Activated CD8-positive, alpha-beta memory T cell treated with anti-CD3 and anti-CD28 coated beads for 36 hours (primary cell): ENCODE measurements at regions not wholly inside any gene's neighbourhood (a gene's known extent, or its start where the extent isn't known, plus 50 kb on each side); places are given as distances from the start of the nearest gene placed in this dataset.

Experiments used
- CTCF ChIA-PET: fragments of 350-600 bp; sonication (Branson Sonifier 250); formaldehyde crosslinking; loops from one replicate; lab custom pipeline; 2021; ENCODE audit warnings: antibody characterized with exemption; lab: Charles Lee
- POLR2A ChIA-PET: fragments of 350-600 bp; sonication (Branson Sonifier 250); formaldehyde crosslinking; loops from one replicate; lab custom pipeline; 2021; ENCODE audit warnings: antibody characterized with exemption; lab: Charles Lee

DNA sequence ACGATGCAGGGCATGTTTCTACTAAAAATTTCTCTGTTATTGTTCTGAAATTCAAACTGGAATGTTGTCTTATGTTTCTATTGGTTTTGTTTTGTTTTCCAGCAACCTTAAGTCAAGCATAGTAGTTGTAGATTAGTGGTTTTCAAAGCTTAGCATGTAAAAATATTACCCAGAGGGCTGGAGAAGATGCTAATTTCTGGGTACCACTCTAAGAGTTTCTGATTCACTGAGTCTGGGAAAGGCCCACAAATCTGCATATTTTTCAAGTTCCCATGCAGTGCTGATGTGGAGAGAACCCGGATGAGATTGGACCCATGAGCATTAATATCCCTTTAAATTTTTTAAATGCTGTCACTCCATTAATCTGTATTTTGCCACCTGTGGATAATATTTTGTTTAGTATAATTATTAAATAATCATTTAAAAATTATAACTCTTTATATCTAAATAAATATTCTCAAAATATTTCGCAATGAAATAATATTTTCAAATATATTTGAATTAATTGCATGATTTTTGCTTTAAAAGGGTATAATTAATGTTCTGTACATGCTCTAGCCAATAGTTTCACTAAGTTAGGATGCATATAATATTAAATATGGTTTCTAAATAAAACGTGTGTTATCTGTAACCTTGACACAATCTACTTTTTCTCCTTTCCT is 1274.7 kb upstream of the CADM2 start:
- ChIA-PET POLR2A (no interaction called here), CTCF (no interaction called here)

DNA sequence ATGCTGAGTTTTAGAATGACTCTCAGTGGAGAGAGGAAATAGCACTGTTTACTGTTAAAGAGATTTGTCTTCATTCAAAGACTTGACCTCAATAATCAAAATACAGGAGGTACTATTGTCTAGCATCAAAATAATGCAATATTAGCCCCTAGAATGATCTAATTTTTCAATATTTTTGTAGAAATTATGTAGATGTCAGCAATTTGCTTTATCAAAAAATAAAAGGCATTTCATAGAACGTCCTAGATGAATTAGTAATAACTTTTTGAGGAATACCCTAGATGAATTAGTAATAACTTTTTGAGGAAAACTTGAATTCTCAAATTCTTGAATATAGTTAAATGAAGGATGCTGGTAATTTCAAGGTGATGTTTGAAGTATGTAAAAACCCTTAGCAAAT is 1252.1 kb upstream of the CADM2 start:
- ChIA-PET CTCF (no interaction called here), POLR2A (no interaction called here)

DNA sequence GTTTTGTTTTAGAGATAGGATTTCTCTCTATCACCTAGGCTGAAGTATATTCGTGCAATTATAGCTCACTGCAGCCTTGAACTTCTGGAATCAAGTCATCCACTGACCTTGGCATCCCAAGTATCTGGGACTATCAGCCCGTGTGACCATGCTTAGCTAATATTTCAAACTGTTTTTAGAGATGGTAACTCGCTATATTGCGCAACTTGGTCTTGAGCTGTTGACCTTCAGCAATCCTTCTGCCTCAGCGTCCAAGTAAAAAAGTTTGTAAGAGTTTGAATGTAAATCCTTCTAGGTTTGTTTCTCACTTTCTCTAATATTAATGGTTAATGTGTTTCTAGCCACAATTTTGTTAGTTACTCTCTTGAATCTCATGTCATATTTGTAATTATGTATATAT is 1243.5 kb upstream of the CADM2 start:
- CTCF ChIA-PET = no interaction called here
- POLR2A ChIA-PET = no interaction called here

DNA sequence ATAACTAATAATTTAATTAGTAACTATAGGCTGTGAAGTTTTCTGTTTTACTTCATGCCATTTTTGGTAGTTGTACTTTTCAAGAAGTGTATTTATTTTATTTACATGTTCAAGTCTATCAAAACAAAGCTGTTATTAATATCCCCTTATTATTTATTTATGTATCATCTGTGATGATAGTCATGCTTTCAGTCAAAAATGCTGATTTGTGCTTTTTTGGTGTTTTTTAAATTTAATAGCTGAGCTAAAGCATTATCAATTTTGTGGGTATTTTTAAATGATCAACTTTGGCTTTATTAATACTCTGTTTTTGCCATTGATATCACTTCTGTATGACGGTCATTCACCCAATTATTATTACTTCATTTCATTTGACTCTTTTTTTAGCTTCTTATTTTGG is 1229.2 kb upstream of the CADM2 start:
- ChIA-PET POLR2A (no interaction called here), CTCF (no interaction called here)

DNA sequence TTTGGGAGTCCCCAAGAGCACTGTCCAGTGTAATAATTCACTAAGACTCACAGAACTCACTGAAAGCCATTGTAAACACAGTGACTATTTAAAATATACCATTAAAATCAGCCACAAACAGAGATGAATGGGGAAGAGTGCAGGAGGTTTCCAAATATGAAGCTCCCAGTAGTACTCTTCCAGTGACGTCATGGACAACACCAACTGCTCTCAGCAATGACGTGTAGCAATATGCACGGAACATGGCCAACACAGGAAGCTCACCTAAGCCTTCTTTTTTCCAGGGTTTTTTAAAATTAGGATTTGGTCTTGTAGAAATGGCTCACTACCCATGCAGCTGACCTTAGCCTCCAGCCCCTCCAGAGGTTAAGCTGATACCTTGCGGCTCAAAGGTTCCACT is 1224.1 kb upstream of the CADM2 start:
- ChIA-PET CTCF (no interaction called here), POLR2A (no interaction called here)

DNA sequence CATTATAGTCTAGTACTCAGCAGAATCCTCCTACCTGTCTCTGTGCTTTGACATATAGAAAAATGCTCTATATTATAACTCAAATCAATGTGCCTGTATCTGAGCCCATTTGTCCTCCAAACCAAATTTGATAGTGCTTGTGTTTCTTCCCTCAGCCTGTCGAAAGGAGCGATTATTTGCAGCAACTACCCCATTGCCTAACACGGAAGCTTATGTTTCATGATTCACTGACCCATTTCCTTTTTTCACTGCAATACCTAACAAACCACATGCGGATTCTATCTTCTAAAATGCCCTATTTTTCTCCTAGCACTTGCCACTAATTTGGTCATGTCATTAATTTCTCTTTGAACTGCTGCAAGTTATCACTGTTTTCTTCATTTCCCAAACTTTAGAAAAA is 1220.6 kb upstream of the CADM2 start:
- POLR2A ChIA-PET = no interaction called here
- CTCF ChIA-PET = no interaction called here

DNA sequence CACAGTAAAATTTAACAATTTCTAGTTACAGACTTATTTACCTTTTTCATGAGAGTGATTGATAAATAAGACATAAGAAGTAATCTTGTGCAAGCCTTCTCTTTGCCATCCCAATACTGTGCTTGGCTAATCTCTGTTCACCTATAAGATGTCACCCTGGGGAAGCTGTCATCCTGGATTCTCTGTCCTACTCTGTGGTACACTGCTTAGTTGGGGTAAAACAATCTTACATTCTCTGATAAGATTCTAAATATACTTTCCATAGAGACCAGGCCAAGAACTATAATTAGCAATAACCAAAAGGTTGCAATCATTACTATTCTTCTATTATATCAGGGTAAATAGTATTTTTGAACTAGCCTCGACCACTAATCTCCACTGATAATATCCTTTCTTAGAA is 1218.3 kb upstream of the CADM2 start:
- ChIA-PET POLR2A (no interaction called here), CTCF (no interaction called here)

DNA sequence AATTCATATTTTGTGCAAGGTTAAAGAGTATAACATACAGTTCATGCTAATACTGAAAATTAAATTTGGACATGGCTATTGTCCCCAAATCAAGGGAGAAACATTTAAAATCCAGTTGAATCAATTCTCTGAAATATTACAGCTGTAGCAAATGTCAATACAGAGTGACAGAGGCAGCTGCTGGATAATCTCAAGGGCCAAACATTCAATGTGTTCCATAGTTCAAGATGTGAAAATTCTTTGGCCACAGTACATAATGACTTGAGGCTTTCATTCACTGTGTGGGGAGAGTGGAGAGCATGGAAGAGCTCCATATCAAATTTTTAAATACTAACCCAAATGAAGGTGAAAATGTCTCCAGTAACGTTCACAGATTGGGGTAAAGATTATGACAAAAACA is 1192.8 kb upstream of the CADM2 start:
- CTCF ChIA-PET = no interaction called here
- POLR2A ChIA-PET = no interaction called here

DNA sequence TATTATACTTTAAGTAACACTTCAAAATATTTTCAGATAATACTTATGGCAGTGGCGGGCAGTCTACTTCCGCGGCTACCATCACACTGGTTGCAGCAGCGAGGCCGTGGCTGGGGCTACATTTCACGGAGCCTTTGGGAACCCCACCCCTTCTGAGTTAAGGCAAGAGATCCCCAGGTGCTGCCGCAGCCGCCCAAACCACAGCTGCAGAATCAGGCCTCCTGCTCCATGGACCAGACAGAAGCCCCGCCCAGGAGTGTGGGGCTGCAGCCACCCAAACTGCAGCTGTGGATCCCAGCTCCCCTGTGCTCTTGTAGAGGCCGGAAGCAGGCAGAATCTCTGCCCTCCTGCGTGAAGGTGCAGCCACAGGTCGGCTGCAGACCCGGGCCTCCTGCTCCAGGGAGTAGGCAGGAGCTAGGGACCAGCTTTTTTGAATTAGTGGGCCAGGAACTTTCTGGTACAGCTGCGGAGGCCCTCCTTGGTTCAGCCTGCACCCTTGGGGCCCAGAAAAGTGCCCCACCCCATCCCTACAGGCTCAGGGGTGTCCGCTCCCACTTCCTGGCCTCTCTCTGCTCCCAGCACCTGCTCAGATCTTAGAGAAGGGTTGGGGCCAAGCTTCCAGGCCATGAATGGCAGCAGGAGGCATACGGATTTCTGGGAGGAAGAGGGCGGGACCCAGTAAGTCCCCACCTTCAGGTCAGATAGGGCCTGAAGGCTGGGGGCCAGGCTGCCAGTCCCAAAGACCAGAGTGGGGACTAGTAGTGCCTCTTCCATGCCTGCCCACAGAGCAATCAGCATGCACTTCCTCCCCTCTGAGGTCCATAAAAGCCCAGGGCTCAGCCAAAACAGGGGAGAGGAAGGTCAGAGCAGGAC is 1188.8 kb upstream of the CADM2 start:
- CTCF ChIA-PET = no interaction called here
- POLR2A ChIA-PET = no interaction called here

DNA sequence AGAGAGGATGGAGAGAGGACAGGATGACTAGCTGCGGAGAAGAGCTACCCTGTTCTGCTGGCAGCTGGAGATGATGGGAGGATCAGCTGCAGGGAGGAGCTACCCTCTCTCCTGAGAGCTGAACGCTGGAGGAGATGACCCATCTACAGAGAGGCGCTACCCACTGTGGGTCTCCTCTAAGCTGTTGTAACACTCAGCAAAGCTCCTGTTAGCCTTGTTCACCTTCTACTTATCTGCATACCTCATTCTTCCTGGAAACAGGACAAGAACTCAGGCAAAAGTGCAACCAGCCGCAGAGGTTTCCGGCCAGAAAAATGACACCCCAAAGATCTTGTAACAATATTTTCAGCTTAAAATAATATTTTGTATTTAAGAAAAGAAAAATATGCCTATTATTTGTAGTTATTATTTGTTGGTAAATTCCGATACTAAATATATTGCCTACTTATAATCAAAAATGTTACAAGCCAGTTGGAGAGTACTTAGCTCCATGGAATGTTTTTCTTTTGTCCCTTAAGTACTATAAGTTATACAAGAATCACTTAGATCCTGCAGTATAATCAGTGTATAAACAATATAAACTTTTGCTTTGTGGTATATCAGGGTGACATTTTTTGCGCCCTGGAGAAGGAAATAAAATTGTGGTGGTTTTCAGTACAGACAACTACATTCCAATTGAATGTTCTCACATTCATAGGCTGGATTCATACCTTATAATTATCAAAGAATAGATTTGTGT is 1188.0 kb upstream of the CADM2 start:
- ChIA-PET POLR2A (no interaction called here), CTCF (no interaction called here)

DNA sequence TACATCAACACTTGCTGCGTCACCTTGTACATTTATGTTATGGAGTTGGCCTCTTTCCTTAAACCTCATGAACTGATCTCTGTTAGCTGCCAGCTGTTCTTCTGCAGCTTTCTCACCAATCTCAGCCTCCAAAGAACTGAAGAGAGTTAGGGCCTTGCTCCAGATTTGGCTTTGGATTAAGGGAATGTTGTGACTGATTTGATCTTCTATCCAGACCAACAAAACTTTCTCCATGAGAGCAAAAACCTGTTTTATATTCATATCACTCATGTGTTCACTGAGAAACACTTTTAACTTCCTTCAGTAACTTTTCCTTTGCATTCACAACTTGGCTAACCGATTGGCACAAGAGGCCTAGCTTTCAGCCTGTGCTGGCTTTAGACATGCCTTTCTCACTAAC is 1156.0 kb upstream of the CADM2 start:
- ChIA-PET POLR2A (no interaction called here), CTCF (no interaction called here)

DNA sequence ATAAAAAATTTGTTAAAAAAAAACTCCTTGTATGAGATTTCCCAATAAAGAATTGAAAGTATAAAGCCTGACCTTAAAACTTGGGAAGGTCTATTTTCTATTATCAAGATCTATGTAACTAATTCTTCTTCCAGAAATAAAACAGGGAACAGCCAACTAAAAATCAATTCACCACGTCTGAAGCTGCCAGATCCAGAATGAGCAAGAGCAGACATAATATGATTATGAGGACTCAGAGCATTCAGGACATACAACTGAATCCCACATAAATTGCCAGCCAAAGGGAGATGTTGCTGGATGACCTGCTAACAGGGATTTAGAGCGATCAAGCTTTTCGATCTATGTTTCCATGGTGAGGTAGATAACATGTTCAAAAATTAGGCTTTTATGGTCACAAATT is 1151.3 kb upstream of the CADM2 start:
- ChIA-PET POLR2A (no interaction called here), CTCF (no interaction called here)

DNA sequence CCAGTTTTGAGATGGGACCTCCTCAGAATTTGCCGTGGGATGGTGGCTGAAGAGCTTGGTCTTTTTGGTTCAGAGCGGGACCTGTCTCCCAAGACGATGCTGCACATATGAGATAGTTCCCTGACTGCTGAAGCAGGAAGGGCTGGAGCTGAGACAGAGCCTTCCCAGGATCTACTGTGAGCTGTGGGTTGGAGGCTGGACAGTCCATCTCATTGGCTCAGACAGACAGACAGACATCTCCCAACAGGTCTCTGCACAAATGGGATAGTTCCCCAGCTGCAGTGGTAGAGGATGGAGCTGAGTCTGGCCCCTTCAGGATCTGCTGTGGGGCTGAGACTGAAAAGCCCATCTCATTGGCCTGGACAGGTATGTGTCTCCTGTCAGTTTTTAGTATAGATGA is 1145.6 kb upstream of the CADM2 start:
- POLR2A ChIA-PET = no interaction called here
- CTCF ChIA-PET = no interaction called here

DNA sequence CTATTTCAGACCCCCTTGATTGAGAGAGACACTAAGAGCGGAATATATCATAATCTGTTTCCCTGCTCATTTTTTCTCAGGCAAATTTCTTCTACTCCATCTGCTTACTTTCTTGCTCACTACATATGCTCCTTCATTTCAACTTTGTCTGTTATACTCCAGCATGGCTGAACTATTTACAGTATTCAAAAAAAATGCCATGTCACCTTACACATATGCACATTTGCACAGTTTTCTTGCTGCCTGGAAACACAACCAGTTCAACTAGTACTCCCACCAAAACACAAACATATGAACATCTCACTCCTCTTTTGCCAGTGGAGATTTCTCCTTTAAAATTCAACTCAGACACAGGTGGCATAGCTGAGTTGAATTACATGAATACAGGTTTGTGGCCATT is 1142.1 kb upstream of the CADM2 start:
- CTCF ChIA-PET = no interaction called here
- POLR2A ChIA-PET = no interaction called here

DNA sequence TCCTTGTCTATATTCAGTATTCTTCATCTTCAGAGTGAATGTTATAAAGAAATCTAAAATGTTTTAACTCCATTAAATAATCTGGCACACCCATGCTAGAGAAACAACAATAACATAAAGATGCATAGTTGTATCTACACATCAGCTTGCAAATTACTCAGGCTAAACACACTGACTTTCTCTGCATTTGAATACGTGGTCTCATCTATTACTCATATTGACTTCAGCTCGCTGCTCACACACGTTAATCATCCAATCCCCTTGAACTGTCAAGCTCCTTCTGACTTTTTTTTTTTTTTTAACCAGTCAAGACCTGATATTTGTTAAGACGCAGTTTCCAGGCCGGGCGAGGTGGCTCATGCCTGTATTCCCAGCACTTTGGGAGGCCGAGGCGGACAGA is 1137.3 kb upstream of the CADM2 start:
- ChIA-PET CTCF (no interaction called here), POLR2A (no interaction called here)

DNA sequence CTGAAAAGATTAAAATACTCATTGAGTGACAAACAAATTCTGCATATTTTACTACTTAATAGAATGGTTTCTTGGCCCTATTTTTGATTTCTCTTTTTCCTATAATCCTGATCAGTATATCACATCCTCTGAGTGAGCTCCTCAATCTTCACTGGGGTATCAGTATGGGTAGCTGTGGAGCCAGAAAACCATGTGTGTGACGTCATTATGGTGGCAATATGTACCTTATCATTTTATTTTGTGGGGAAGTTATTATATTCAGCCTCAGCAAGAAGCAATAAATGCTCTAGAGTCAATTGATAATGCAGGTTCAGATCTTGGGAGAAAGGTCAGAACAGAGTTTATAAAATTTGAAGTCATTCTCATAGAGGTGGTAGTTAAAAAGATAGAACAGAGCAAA is 1135.7 kb upstream of the CADM2 start:
- ChIA-PET CTCF (no interaction called here), POLR2A (no interaction called here)

DNA sequence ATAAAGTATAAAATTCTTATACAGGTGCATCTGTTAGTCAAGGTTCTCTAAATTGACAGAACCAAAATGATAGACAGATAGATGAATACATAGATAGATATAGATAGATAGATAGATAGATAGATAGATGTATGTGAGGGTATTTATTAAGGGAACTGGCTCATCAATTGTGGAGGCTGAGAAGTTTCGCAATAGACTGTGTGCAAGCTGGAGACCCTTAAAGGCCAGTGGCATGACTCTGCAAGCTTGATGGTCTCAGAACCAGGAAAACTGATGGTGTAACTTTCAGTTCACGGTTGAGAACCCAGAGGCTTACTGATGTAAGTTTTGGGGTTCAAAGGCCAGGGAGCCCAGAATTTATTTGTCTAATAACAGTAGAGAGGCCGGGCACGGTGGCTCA is 1123.7 kb upstream of the CADM2 start:
- CTCF ChIA-PET = no interaction called here
- POLR2A ChIA-PET = no interaction called here

DNA sequence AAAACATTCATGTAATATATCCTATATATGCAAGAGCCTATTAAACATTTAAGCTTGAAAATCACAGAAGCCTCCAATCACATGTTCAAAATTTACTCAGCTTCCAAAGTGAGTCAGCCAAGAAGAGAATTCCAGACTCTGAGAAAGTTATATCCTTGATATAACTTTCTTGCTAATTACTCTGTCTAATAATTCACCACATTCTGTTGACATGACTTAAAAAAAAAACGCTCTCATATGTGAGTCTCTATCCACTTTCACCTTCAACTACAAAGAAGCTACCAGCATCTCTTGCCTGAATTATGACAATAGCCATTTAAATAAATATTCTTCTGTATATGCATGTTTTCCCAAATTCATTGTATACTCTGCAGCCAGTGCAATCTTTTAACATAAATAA is 1116.3 kb upstream of the CADM2 start:
- CTCF ChIA-PET = no interaction called here
- POLR2A ChIA-PET = no interaction called here

DNA sequence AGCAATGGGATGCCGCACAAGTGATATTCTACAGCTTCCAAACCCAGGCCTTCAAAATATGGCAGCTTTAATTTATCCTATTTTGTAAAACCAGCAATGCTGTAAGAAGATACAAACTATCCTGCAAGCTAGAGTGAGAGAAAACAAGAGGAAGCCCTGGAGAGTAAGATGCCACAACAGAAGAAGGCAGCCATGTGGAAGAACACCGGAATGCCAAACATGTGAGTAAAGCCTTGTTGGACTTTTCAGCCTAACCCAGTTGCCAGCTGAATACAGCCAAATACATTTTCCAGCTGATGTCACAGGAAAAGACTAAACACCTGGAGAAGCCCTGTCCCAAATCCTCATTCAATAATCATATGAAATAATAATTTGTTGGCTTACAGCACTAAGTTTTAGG is 1115.1 kb upstream of the CADM2 start:
- CTCF ChIA-PET = no interaction called here

DNA sequence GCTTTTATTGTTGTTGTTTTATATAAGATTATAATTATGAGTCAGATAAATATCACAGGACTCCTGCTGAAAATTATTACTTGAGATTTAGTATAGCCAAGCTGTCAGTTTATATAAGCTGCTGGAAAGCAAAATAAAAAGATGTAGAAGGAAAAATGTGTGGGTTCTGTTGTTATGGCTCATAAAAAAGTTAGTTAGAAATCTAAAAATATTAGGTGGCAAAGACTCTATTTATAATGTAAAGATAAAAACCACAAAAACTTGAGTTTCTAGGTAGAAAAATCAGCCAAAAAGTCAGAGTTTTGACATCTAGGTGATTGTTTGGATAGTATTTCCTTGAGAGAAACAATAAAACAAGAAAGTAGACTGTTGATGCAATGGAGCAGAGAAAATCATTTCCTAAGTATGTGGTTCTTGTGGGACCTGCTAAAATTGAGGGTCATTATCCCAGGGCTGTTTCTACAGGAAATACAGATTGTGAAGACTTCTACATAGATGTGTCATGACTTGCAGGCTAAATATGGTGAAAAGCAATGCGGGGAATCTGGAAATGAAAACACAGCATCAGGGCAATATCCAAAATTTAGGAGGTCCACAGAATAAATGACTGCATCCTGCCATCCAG is 1109.6 kb upstream of the CADM2 start:
- CTCF ChIA-PET = no interaction called here
- POLR2A ChIA-PET = no interaction called here

More for the DNA sequence above, 1115.1 kb upstream of the CADM2 start:
- POLR2A ChIA-PET = interaction anchor here (0.6 kb wide), 1 partner anchor 68 kb away, joined by 16 read pairs; no protein-coding TSS in a partner anchor
